Gastroesophageal sphincter (tissue), 4 donors: ENCODE measurements at regions not wholly inside any gene's neighbourhood (a gene's known extent, or its start where the extent isn't known, plus 50 kb on each side); places are given as distances from the start of the nearest gene placed in this dataset.

Experiments
- ATAC-seq: fragments of 150-250 bp; one replicate; pipeline ENCODE4 v1.9.1; 2016; ENCODE audit warnings: mild to moderate bottlenecking, moderate library complexity
- H3K27ac ChIP-seq, 4 donors: fragments of 200-600 bp; sonication (generic) in 3 of 4; 1 replicate in 3 of 4; 2 replicates in 1 of 4; pipeline ENCODE4 v1.5.1; 2016 to 2019
- H3K27me3 ChIP-seq: fragments of 200-600 bp; sonication (generic); one replicate; pipeline ENCODE4 v1.5.1; 2019
- H3K36me3 ChIP-seq, 2 donors: fragments of 200-600 bp; sonication (generic); one replicate each; pipeline ENCODE4 v1.5.1; 2019; ENCODE audit warnings: control low read depth in 1 of 2
- H3K4me1 ChIP-seq, 3 donors: fragments of 200-600 bp; sonication (generic); 1 replicate in 2 of 3; 2 replicates in 1 of 3; pipeline ENCODE4 v1.5.1; 2016 to 2019; ENCODE audit warnings: control low read depth in 2 of 3
- H3K4me3 ChIP-seq, 2 donors: fragments of 200-600 bp; sonication (generic); one replicate each; pipeline ENCODE4 v1.5.1; 2019; ENCODE audit warnings: mild to moderate bottlenecking in 1 of 2, moderate library complexity in 1 of 2
- H3K9me3 ChIP-seq, 3 donors: fragments of 200-600 bp; sonication (generic); one replicate each; pipeline ENCODE4 v1.5.1; 2017 to 2019; ENCODE audit warnings: control low read depth in 2 of 3
- CTCF ChIP-seq, 4 experiments: fragments of 200-600 bp in 2 of 4; fragments of 450-650 bp in 2 of 4; sonication (generic) in 1 of 4; IDR thresholded peaks; one replicate each; pipeline ENCODE4 v1.5.1; 2017 to 2019; ENCODE audit warnings: antibody characterized with exemption in 4 of 4, mild to moderate bottlenecking in 2 of 4, moderate library complexity in 2 of 4
- EP300 ChIP-seq: sonication (generic); formaldehyde crosslinking; IDR thresholded peaks from one replicate; pipeline ENCODE4 v1.6.1; 2017; ENCODE audit warnings: antibody characterized with exemption, mild to moderate bottlenecking
- POLR2A ChIP-seq, 2 donors: fragments of 450-650 bp; IDR thresholded peaks; one replicate each; pipeline ENCODE4 v1.6.1; 2017; ENCODE audit warnings: antibody characterized with exemption in 2 of 2, mild to moderate bottlenecking in 2 of 2, moderate library complexity in 1 of 2
- POLR2AphosphoS5 ChIP-seq: sonication (generic); formaldehyde crosslinking; IDR thresholded peaks from one replicate; pipeline ENCODE4 v1.6.1; 2017; ENCODE audit warnings: antibody characterized with exemption
- WGBS, 2 donors: methylation state at CpG; one replicate each; pipeline ENCODE4 v1.1.5; 2018; ENCODE audit warnings: low coverage in 1 of 2; 5-methylcytosine and 5-hydroxymethylcytosine counted together

- WGBS, 2 donors, result no CpG with 5 or more reads among the region's 7 CpGs
- H3K27ac ChIP-seq, result no peak overlapping the region
- no peaks in the 10 kb centered on the region for H3K9me3 ChIP-seq
- H3K27me3 ChIP-seq, result no peaks in the 10 kb centered on the region
- no peak for ATAC-seq
- no peaks in the 10 kb centered on the region for H3K36me3 ChIP-seq
- H3K4me1 ChIP-seq, result no peaks in the 10 kb centered on the region
- TF ChIP-seq POLR2AphosphoS5 (no peak), EP300 (no peak), POLR2A (IDR thresholded peaks at IDR 0.05) (no peak), CTCF (IDR thresholded peaks at IDR 0.05) (no peak)
- H3K4me3 ChIP-seq, result no peak overlapping the region
Observed at GRCh38 chrX:77143907-77144306, 303.3 kb upstream of the FGF16 start.

- no peak for TF ChIP-seq EP300
- TF ChIP-seq CTCF (IDR thresholded peaks at IDR 0.05), result peak in 1 of 4 experiments; percentile 20
- Histone ChIP-seq H3K4me3 (no peak overlapping the region), H3K4me1 (no peaks in the 10 kb centered on the region), H3K36me3 (no peaks in the 10 kb centered on the region), H3K9me3 (no peaks in the 10 kb centered on the region), H3K27me3 (no peaks in the 10 kb centered on the region), H3K27ac (no peak overlapping the region)
- ATAC-seq, result no peak
- WGBS, 2 donors, result no CpG with 5 or more reads among the region's 2 CpGs
Observed at GRCh38 chrX:77160301-77160700, 286.9 kb upstream of the FGF16 start.

GRCh38 chrX:77162777-77163176, 284.4 kb upstream of the FGF16 start:
- Histone ChIP-seq H3K4me1 (no peaks in the 10 kb centered on the region), H3K27ac (no peak overlapping the region), H3K9me3 (no peaks in the 10 kb centered on the region), H3K36me3 (no peaks in the 10 kb centered on the region), H3K27me3 (no peaks in the 10 kb centered on the region), H3K4me3 (no peak overlapping the region)
- no peak for TF ChIP-seq CTCF (IDR thresholded peaks at IDR 0.05)
- no peak for TF ChIP-seq POLR2AphosphoS5
- no peak for TF ChIP-seq EP300
- TF ChIP-seq POLR2A (IDR thresholded peaks at IDR 0.05), result no peak
- ATAC-seq, result no peak
- WGBS, 2 donors, result 80 to 100% methylated on average over 1 of the region's 1 CpG

- no peaks in the 10 kb centered on the region for H3K36me3 ChIP-seq
- H3K4me3 ChIP-seq, result no peak overlapping the region
- ATAC-seq, result no peak
- no peaks in the 10 kb centered on the region for H3K4me1 ChIP-seq
- H3K27ac ChIP-seq, result no peak overlapping the region
- TF ChIP-seq CTCF (IDR thresholded peaks at IDR 0.05) (no peak), EP300 (no peak), POLR2AphosphoS5 (no peak), POLR2A (IDR thresholded peaks at IDR 0.05) (no peak)
- H3K27me3 ChIP-seq, result no peaks in the 10 kb centered on the region
- no peaks in the 10 kb centered on the region for H3K9me3 ChIP-seq
- 13% methylated on average over 1 of the region's 1 CpG; no CpG with 5 or more reads in 1 of the 2 donors for WGBS, 2 donors
Observed at GRCh38 chrX:77167993-77168392, 279.2 kb upstream of the FGF16 start.

GRCh38 chrX:77174680-77175519, 272.3 kb upstream of the FGF16 start:
- no peaks in the 10 kb centered on the region for H3K4me1 ChIP-seq
- TF ChIP-seq POLR2A (IDR thresholded peaks at IDR 0.05), result no peak
- no peak for TF ChIP-seq CTCF (IDR thresholded peaks at IDR 0.05)
- no peak for TF ChIP-seq POLR2AphosphoS5
- no peak overlapping the region for H3K4me3 ChIP-seq
- no peaks in the 10 kb centered on the region for H3K36me3 ChIP-seq
- no peak overlapping the region for H3K27ac ChIP-seq
- no peaks in the 10 kb centered on the region for H3K27me3 ChIP-seq
- no peak for ATAC-seq
- WGBS, 2 donors, result 0 to 53% methylated on average over 1 to 2 of the region's 2 CpGs
- no peaks in the 10 kb centered on the region for H3K9me3 ChIP-seq
